HL-60 (cell line): ENCODE measurements at regions not wholly inside any gene's neighbourhood (a gene's known extent, or its start where the extent isn't known, plus 50 kb on each side); places are given as distances from the start of the nearest gene placed in this dataset.
"Not testable (repeated sequence)": the region's sequence is repeated elsewhere in the genome, so short reads cannot be mapped to it uniquely, and the experiment has no call there.

Source experiments
- DNase-seq, 2 experiments: peaks; one replicate each; pipeline ENCODE4 v3.0.0-alpha.2; 2010 to 2020; ENCODE audit warnings: low read depth in 1 of 2, low spot score in 1 of 2
- H3K27ac ChIP-seq: fragments of 250-450 bp; sonication (Bioruptor Pico); replicated peaks from 2 replicates; pipeline ENCODE4 v1.5.1; 2020; ENCODE audit warnings: mild to moderate bottlenecking, moderate library complexity
- H3K27me3 ChIP-seq: fragments of 250-450 bp; sonication (Bioruptor Pico); 2 replicates; pipeline ENCODE4 v1.5.1; 2021; ENCODE audit warnings: mild to moderate bottlenecking, moderate library complexity; ENCODE audit not compliant: insufficient read depth, poor library complexity, severe bottlenecking
- H3K4me3 ChIP-seq: replicated peaks from 2 replicates; pipeline ENCODE4 v1.5.1; 2011; ENCODE audit warnings: mild to moderate bottlenecking, control low read depth, low read length; ENCODE audit not compliant: insufficient read depth
- CTCF ChIP-seq: IDR thresholded peaks from one replicate; pipeline ENCODE4 v1.5.1; 2011; ENCODE audit warnings: low read length, control low read depth, inconsistent platforms; ENCODE audit not compliant: insufficient read depth
- GABPA ChIP-seq: IDR thresholded peaks from 2 replicates; pipeline ENCODE4 v1.6.1; 2012; ENCODE audit warnings: low read depth
- POLR2AphosphoS5 ChIP-seq: IDR thresholded peaks from 2 replicates; pipeline ENCODE4 v1.6.1; 2012; ENCODE audit warnings: low read depth
- REST ChIP-seq: IDR thresholded peaks from 2 replicates; pipeline ENCODE4 v1.6.1; 2012; ENCODE audit warnings: low read depth; ENCODE audit not compliant: insufficient replicate concordance
- SPI1 ChIP-seq: IDR thresholded peaks from 2 replicates; pipeline ENCODE4 v1.6.1; 2012; ENCODE audit warnings: low read depth, mild to moderate bottlenecking, borderline replicate concordance

GRCh38 chr10:63675171-63675570, 154.0 kb downstream of the REEP3 start:
- no peaks in the 10 kb centered on the region for H3K27me3 ChIP-seq
- H3K27ac ChIP-seq, result no peak overlapping the region
- DNase-seq, result no peak
- no peak overlapping the region for H3K4me3 ChIP-seq
- TF ChIP-seq CTCF, result no peak
- no peak for TF ChIP-seq SPI1
- no peak for TF ChIP-seq GABPA
- TF ChIP-seq REST, result no peak
- TF ChIP-seq POLR2AphosphoS5, result no peak

- no peak for DNase-seq
- H3K4me3 ChIP-seq, result no peak overlapping the region
- TF ChIP-seq SPI1 (no peak), GABPA (no peak), POLR2AphosphoS5 (no peak), CTCF (no peak)
- H3K27me3 ChIP-seq, result no peaks in the 10 kb centered on the region
- no peak overlapping the region for H3K27ac ChIP-seq
Observed at GRCh38 chr10:63677001-63677400, 155.8 kb downstream of the REEP3 start.

- DNase-seq, H3K27me3 ChIP-seq, H3K4me3 ChIP-seq, H3K27ac ChIP-seq: not testable (repeated sequence)
Observed at GRCh38 chr10:63680545-63680944, 159.3 kb downstream of the REEP3 start.

GRCh38 chr10:63681993-63682697, 160.9 kb downstream of the REEP3 start:
- H3K27ac ChIP-seq, result no peak overlapping the region
- no peak for DNase-seq
- no peak for TF ChIP-seq CTCF
- TF ChIP-seq POLR2AphosphoS5, result no peak
- no peak for TF ChIP-seq SPI1
- TF ChIP-seq REST, result no peak
- TF ChIP-seq GABPA, result no peak

GRCh38 chr10:63682698-63683052, 161.5 kb downstream of the REEP3 start:
- DNase-seq, H3K4me3 ChIP-seq, H3K27ac ChIP-seq, H3K27me3 ChIP-seq: not testable (repeated sequence)

More at GRCh38 chr10:63681993-63682697, 160.9 kb downstream of the REEP3 start:
- no peaks in the 10 kb centered on the region for H3K27me3 ChIP-seq
- no peak overlapping the region for H3K4me3 ChIP-seq
